Stimulated activated CD8-positive, alpha-beta memory T cell treated with anti-CD3 and anti-CD28 coated beads, Interleukin-4, amount 100 ng/mL, for 1 hour (primary cell): ENCODE measurements at regions not wholly inside any gene's neighbourhood (a gene's known extent, or its start where the extent isn't known, plus 50 kb on each side); places are given as distances from the start of the nearest gene placed in this dataset.

Experiments used
- DNase-seq, 2 donors: peaks; one replicate each; pipeline ENCODE4 v3.0.0-alpha.2; 2020; ENCODE audit warnings: low read depth in 2 of 2, low spot score in 1 of 2

DNA sequence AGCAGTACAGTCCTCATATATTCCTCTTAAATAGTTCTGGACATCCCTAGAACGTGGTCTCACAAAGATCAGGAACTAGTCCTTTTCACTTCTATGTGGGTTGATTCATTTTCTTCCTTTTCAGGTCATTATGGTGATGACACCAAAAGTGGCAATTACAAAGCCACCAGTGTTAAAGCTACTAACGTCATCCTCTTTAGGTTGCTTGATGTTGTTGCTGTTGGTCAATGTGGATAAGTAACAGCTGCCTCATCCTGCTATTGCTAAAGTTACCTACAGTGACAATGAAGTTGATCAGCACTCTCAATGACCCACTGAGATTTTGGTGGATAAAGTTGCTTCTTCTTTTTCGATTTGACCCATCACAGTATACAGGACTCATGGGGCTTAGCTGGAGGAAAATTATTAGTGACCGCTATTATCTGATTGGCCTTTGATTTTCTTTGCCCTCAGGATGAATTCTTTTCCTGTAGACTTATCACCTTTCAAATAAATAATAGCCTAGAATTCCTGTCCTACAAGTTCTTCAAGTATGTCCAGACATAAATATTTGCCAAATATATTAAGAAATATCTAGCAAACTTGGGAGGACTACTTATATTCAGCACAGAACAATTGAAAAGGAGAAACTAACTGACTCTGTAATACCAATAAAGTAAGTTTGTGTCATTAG lies 54.0 kb upstream of the ATP2B1 start:
- DNase-seq = no peak

DNA sequence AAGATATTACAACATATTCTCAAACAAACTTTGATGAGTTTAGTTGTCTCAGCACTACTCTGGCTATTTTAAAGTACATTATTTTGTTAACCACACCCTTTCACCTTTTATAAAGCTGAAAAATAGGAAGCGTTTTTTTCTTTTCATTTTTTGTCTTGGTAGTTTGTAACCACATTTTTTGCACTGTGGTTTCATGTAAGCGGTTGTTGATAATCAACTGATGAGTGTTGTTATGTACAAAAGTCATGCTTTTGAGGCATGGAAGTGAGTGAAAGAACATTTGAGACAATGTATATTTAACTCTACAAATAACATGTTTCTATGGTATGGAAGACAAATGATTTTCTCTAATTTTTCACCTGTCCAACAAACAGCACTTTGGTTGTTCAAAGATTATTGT lies 52.1 kb upstream of the ATP2B1 start:
- DNase-seq = no peak
